ENCODE measurements at regions not wholly inside any gene's neighbourhood (a gene's known extent, or its start where the extent isn't known, plus 50 kb on each side); places are given as distances from the start of the nearest gene placed in this dataset.

DNA sequence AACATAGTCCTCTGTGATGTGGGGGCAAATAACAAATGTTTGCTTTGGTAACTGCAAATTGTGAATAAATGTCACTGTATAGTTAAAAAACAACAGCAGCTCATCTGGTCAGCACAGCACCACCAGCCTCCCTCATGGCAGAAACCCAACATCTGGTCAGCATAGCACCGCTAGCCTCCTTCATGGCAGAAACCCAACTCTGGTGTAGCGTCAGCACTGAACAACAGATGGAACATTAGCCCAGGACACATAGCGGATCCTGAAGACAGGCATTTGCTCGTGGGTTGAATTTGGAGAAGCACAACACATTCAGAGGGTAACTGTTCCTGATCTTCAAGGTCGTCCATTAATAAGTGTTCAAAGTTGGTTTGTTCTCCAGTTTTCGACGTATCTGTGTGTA lies 265.9 kb downstream of the DLL1 start:
- no peak overlapping the region for H2BK12ac ChIP-seq (ENCODE audit: low read length)
- no peak overlapping the region for H3K9ac ChIP-seq (ENCODE audit: low read depth, low read length, poor library complexity)
- no peak overlapping the region for H2BK15ac ChIP-seq (ENCODE audit: low read length)
- no CpG with 5 or more reads among the region's 7 CpGs for WGBS, 2 donors (ENCODE audit: extremely low coverage in 2 of 2, insufficient read length in 2 of 2, insufficient replicate concordance in 1 of 2)
- no peak overlapping the region for H2BK120ac ChIP-seq (ENCODE audit: low read depth, low read length)
- peaks cover 0 to 3% of the 10 kb centered on the region in 2 donors for H3K4me1 ChIP-seq (ENCODE audit: control insufficient read depth in 2 of 2, insufficient read depth in 1 of 2, low read depth in 1 of 2, low read length in 2 of 2)
- peaks cover 0 to 1% (median 0%) of the 10 kb centered on the region in 3 experiments for H3K27me3 ChIP-seq (ENCODE audit: control insufficient read depth in 3 of 3, insufficient read depth in 3 of 3, low read depth in 1 of 3, low read length in 3 of 3)
- H3K36me3 ChIP-seq (replicated peaks in 1 of 2; ENCODE audit: control insufficient read depth in 2 of 2, insufficient read depth in 2 of 2, low read length in 2 of 2) = no peaks in the 10 kb centered on the region
- H2BK5ac ChIP-seq (ENCODE audit: low read length) = no peak overlapping the region
- no peaks in the 10 kb centered on the region for H3K79me1 ChIP-seq (ENCODE audit: low read depth, low read length)
- H4K91ac ChIP-seq (ENCODE audit: low read depth, low read length, poor library complexity) = no peak overlapping the region
- no peak for DNase-seq (ENCODE audit: low spot score)
- H3K9me3 ChIP-seq (replicated peaks in 1 of 2; ENCODE audit: control insufficient read depth in 2 of 2, insufficient read depth in 1 of 2, low read depth in 1 of 2, low read length in 2 of 2) = peaks cover 0 to 4% of the 10 kb centered on the region in 2 donors
- H3K14ac ChIP-seq (ENCODE audit: low read length) = no peak overlapping the region
- H3K18ac ChIP-seq (ENCODE audit: low read length) = no peak overlapping the region
- no peak overlapping the region for H3K4me2 ChIP-seq (ENCODE audit: insufficient read depth, low read length, poor library complexity, severe bottlenecking)
- H3K4ac ChIP-seq (ENCODE audit: low read length) = no peak overlapping the region
- no peak overlapping the region for H3K27ac ChIP-seq (replicated peaks; ENCODE audit: low read length)
- no peak overlapping the region for H3K23ac ChIP-seq (ENCODE audit: low read depth, low read length, poor library complexity)
- H4K8ac ChIP-seq (ENCODE audit: low read depth, low read length) = no peak overlapping the region
- no peak overlapping the region for H2AFZ ChIP-seq (ENCODE audit: low read length)
- H3K4me3 ChIP-seq (ENCODE audit: low read length in 2 of 2) = no peak overlapping the region
- H2AK5ac ChIP-seq (ENCODE audit: low read depth, low read length) = no peak overlapping the region

GRCh38 chr6:170023620-170024521 lies 267.0 kb downstream of the DLL1 start:
- H3K4ac ChIP-seq (ENCODE audit: low read length) = peak overlapping the region; percentile 71
- no peak overlapping the region for H3K4me3 ChIP-seq (ENCODE audit: low read length in 2 of 2)
- H3K4me2 ChIP-seq (ENCODE audit: insufficient read depth, low read length, poor library complexity, severe bottlenecking) = no peak overlapping the region
- no CpG with 5 or more reads among the region's 67 CpGs for WGBS, 2 donors (ENCODE audit: extremely low coverage in 2 of 2, insufficient read length in 2 of 2, insufficient replicate concordance in 1 of 2)
- DNase-seq (ENCODE audit: low spot score) = no peak
- peak overlapping the region; percentile 93 for H2BK15ac ChIP-seq (ENCODE audit: low read length)
- no peak overlapping the region for H2BK5ac ChIP-seq (ENCODE audit: low read length)
- peak overlapping the region; percentile 12 for H3K14ac ChIP-seq (ENCODE audit: low read length)
- H3K23ac ChIP-seq (ENCODE audit: low read depth, low read length, poor library complexity) = peak overlapping the region; percentile 21
- peaks cover 0 to 1% (median 0%) of the 10 kb centered on the region in 3 experiments for H3K27me3 ChIP-seq (ENCODE audit: control insufficient read depth in 3 of 3, insufficient read depth in 3 of 3, low read depth in 1 of 3, low read length in 3 of 3)
- H2BK120ac ChIP-seq (ENCODE audit: low read depth, low read length) = peak overlapping the region; percentile 51
- H3K18ac ChIP-seq (ENCODE audit: low read length) = peak overlapping the region; percentile 92
- peak overlapping the region; percentile 4 for H3K9ac ChIP-seq (ENCODE audit: low read depth, low read length, poor library complexity)
- no peak overlapping the region for H4K91ac ChIP-seq (ENCODE audit: low read depth, low read length, poor library complexity)
- peak overlapping the region; percentile 91 for H2AK5ac ChIP-seq (ENCODE audit: low read depth, low read length)
- no peak overlapping the region for H2AFZ ChIP-seq (ENCODE audit: low read length)
- H4K8ac ChIP-seq (ENCODE audit: low read depth, low read length) = peak overlapping the region; percentile 77
- no peaks in the 10 kb centered on the region for H3K79me1 ChIP-seq (ENCODE audit: low read depth, low read length)
- peak overlapping the region; percentile 68 for H2BK12ac ChIP-seq (ENCODE audit: low read length)
- H3K27ac ChIP-seq (replicated peaks; ENCODE audit: low read length) = no peak overlapping the region
- peaks cover 0 to 4% of the 10 kb centered on the region in 2 donors for H3K9me3 ChIP-seq (replicated peaks in 1 of 2; ENCODE audit: control insufficient read depth in 2 of 2, insufficient read depth in 1 of 2, low read depth in 1 of 2, low read length in 2 of 2)
- peaks cover 0 to 3% of the 10 kb centered on the region in 2 donors for H3K4me1 ChIP-seq (ENCODE audit: control insufficient read depth in 2 of 2, insufficient read depth in 1 of 2, low read depth in 1 of 2, low read length in 2 of 2)
- no peaks in the 10 kb centered on the region for H3K36me3 ChIP-seq (replicated peaks in 1 of 2; ENCODE audit: control insufficient read depth in 2 of 2, insufficient read depth in 2 of 2, low read length in 2 of 2)

DNA sequence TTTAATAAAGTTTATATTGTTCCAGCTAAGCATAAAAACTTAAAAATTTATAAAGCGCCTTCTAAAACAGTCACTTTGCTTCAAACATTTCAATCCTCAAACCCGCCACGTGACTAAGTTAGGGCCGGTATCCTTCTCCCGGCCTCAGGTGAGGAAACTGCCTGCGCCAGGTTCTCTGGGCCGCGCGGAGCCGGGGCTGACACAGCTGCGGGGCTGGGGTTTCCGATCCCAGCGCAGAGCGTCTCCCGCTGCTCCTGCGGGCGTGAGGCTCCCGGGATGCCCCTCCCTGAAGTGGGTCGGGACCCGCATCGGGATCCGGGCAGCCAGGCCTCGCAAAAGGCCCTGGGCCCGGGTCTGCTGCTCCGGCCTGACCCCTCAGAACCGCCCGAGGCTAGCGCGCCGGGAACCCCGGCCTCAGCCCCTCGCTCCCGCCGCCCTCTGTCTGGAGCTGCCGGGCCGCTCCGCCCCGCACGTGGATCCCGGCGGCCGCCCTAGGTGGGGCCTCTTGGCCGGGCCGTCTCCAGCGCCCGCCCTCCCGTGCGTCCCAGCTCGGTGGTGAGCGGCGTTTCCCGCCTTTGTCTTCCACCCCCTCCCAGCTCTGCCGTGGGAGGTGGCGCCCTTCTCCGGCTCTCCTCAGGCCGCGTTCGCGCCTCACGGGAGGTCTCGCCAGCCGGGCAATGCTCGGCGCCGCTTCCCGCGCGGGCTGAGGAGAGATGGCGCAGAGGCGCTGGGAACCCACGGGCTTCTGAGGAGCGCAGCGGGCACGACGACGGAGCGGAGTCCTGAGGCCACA lies 267.9 kb downstream of the DLL1 start:
- no peak for DNase-seq (ENCODE audit: low spot score)
- H3K4ac ChIP-seq (ENCODE audit: low read length) = peak overlapping the region; percentile 71
- H3K79me1 ChIP-seq (ENCODE audit: low read depth, low read length) = no peaks in the 10 kb centered on the region
- H3K27ac ChIP-seq (replicated peaks; ENCODE audit: low read length) = no peak overlapping the region
- H4K91ac ChIP-seq (ENCODE audit: low read depth, low read length, poor library complexity) = no peak overlapping the region
- H3K36me3 ChIP-seq (replicated peaks in 1 of 2; ENCODE audit: control insufficient read depth in 2 of 2, insufficient read depth in 2 of 2, low read length in 2 of 2) = no peaks in the 10 kb centered on the region
- no peak overlapping the region for H3K14ac ChIP-seq (ENCODE audit: low read length)
- H4K8ac ChIP-seq (ENCODE audit: low read depth, low read length) = peak overlapping the region; percentile 77
- H2BK120ac ChIP-seq (ENCODE audit: low read depth, low read length) = peak overlapping the region; percentile 67
- peak overlapping the region; percentile 19 for H2BK5ac ChIP-seq (ENCODE audit: low read length)
- H3K9me3 ChIP-seq (replicated peaks in 1 of 2; ENCODE audit: control insufficient read depth in 2 of 2, insufficient read depth in 1 of 2, low read depth in 1 of 2, low read length in 2 of 2) = peaks cover 0 to 4% of the 10 kb centered on the region in 2 donors
- H2BK12ac ChIP-seq (ENCODE audit: low read length) = peak overlapping the region; percentile 68
- no CpG with 5 or more reads among the region's 77 CpGs for WGBS, 2 donors (ENCODE audit: extremely low coverage in 2 of 2, insufficient read length in 2 of 2, insufficient replicate concordance in 1 of 2)
- no peak overlapping the region for H3K4me2 ChIP-seq (ENCODE audit: insufficient read depth, low read length, poor library complexity, severe bottlenecking)
- peak overlapping the region; percentile 91 for H2AK5ac ChIP-seq (ENCODE audit: low read depth, low read length)
- H2BK15ac ChIP-seq (ENCODE audit: low read length) = peak overlapping the region; percentile 93
- peak overlapping the region; percentile 6 for H3K23ac ChIP-seq (ENCODE audit: low read depth, low read length, poor library complexity)
- peaks cover 0 to 1% (median 0%) of the 10 kb centered on the region in 3 experiments for H3K27me3 ChIP-seq (ENCODE audit: control insufficient read depth in 3 of 3, insufficient read depth in 3 of 3, low read depth in 1 of 3, low read length in 3 of 3)
- no peak overlapping the region for H3K9ac ChIP-seq (ENCODE audit: low read depth, low read length, poor library complexity)
- H3K4me3 ChIP-seq (ENCODE audit: low read length in 2 of 2) = no peak overlapping the region
- H2AFZ ChIP-seq (ENCODE audit: low read length) = no peak overlapping the region
- peaks cover 0 to 3% of the 10 kb centered on the region in 2 donors for H3K4me1 ChIP-seq (ENCODE audit: control insufficient read depth in 2 of 2, insufficient read depth in 1 of 2, low read depth in 1 of 2, low read length in 2 of 2)
- H3K18ac ChIP-seq (ENCODE audit: low read length) = peak overlapping the region; percentile 92
